GM19468 (cell line): ENCODE measurements at regions not wholly inside any gene's neighbourhood (a gene's known extent, or its start where the extent isn't known, plus 50 kb on each side); places are given as distances from the start of the nearest gene placed in this dataset.

Experiments used
- ATAC-seq: cut with Tn5 transposase; IDR thresholded peaks from one replicate; pipeline ENCODE4 v1.9.1; 2021; ENCODE audit warnings: mild to moderate bottlenecking, moderate library complexity, moderate number of reproducible peaks; ENCODE audit not compliant: unreplicated experiment; ENCODE audit errors: extremely low read depth

- no peak for ATAC-seq
Observed at GRCh38 chr13:108508263-108508662, 121.1 kb upstream of the MYO16 start.

- ATAC-seq, result no peak
Observed at GRCh38 chr13:108525827-108526226, 103.6 kb upstream of the MYO16 start.

GRCh38 chr13:108526286-108526685 lies 103.1 kb upstream of the MYO16 start:
- no peak for ATAC-seq

GRCh38 chr13:108527844-108528243 lies 101.6 kb upstream of the MYO16 start:
- no peak for ATAC-seq

GRCh38 chr13:108528303-108528702 lies 101.1 kb upstream of the MYO16 start:
- ATAC-seq, result no peak

- no peak for ATAC-seq
Observed at GRCh38 chr13:108533842-108534241, 95.6 kb upstream of the MYO16 start.

- no peak for ATAC-seq
Observed at GRCh38 chr13:108534728-108535127, 94.7 kb upstream of the MYO16 start.

GRCh38 chr13:108549934-108550333 lies 79.5 kb upstream of the MYO16 start:
- no peak for ATAC-seq

GRCh38 chr13:108551674-108552073 lies 77.7 kb upstream of the MYO16 start:
- no peak for ATAC-seq

- ATAC-seq, result no peak
Observed at GRCh38 chr13:108558489-108558888, 70.9 kb upstream of the MYO16 start.

GRCh38 chr13:108560093-108560492 lies 69.3 kb upstream of the MYO16 start:
- ATAC-seq, result no peak

GRCh38 chr13:108561149-108561548 lies 68.3 kb upstream of the MYO16 start:
- no peak for ATAC-seq

- no peak for ATAC-seq
Observed at GRCh38 chr13:108566413-108567170, 62.8 kb upstream of the MYO16 start.

- no peak for ATAC-seq
Observed at GRCh38 chr13:108572782-108573211, 56.6 kb upstream of the MYO16 start.

GRCh38 chr13:108573455-108573854 lies 56.0 kb upstream of the MYO16 start:
- ATAC-seq, result no peak

GRCh38 chr13:108574856-108575255 lies 54.6 kb upstream of the MYO16 start:
- ATAC-seq, result no peak

- no peak for ATAC-seq
Observed at GRCh38 chr13:108575430-108575829, 54.0 kb upstream of the MYO16 start.
